GM20000 (cell line): ENCODE measurements at regions not wholly inside any gene's neighbourhood (a gene's known extent, or its start where the extent isn't known, plus 50 kb on each side); places are given as distances from the start of the nearest gene placed in this dataset.

Experiments
- DNase-seq: peaks from one replicate; pipeline ENCODE4 v3.0.0; 2012; ENCODE audit warnings: low spot score
- CTCF ChIP-seq: IDR thresholded peaks from 2 replicates; pipeline ENCODE4 v1.5.1; 2012; ENCODE audit warnings: mild to moderate bottlenecking, control low read depth; ENCODE audit errors: extremely low read depth, missing control alignments

DNA sequence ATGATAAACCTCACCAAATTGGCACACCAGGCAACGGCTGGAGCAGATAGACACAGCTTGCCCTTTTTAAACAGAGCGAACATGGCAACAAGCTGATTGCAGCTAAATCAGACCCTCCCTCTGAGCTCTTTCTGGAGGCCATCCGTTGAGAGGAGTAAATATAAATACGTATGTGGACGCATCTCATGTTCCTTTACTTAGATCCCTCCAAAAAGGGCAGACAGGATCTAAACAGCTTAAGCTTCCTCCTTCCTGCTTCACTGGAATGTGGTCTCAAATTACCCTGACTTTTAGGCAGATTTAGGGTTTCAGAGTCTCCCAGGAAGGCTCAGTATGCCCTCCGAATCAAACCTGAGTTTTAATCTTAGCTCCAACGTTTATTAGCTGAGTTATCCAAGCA, 204.7 kb upstream of the GOT2 start:
- DNase-seq = no peak
- TF ChIP-seq CTCF = no peak

- no peak for DNase-seq
- TF ChIP-seq CTCF = no peak
Measured at GRCh38 chr16:58937661-58938060, 203.5 kb upstream of the GOT2 start.

GRCh38 chr16:58933186-58933585, 199.1 kb upstream of the GOT2 start:
- TF ChIP-seq CTCF = no peak
- DNase-seq = no peak

- TF ChIP-seq CTCF = no peak
- DNase-seq = no peak
Measured at GRCh38 chr16:58931436-58931835, 197.3 kb upstream of the GOT2 start.

GRCh38 chr16:58923094-58923493, 189.0 kb upstream of the GOT2 start:
- no peak for DNase-seq
- TF ChIP-seq CTCF = no peak

DNA sequence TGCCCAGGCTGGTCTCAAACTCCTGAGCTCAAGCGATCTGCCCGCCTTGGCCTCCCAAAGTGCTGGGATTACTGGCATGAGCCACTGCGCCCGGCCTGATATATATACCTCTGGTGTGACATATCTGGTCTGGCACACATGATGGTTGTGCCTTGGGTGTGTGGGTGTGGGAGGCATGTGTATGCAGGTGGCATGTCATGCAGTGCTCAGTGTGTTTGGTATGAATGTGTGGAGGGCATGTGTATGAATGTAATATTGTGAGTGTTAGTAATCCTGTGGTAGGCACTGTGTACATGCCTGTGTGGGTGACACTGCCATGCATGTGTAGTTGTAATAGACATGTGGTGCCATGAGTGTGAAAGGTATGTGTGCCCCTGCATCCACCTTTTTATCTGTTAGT, 179.3 kb upstream of the GOT2 start:
- DNase-seq = no peak

DNA sequence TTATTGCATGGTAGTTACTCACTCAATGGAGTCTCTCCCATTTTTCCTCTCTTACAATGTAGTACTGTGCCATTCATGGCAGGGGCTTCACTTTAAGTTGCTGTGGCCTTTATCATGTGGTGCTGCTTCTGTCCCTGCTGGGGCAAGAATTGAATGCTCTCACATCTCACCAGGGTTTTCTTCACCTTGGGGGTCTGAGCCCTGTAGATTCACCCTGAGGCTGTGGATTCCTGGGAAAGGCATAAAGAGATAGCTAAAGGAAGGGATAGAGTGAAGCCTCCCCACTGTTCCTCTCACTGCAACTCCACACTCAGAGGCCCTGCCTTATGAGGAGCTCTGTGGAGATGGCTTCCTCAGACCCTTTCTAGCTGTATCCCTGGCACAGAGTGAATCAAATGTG, 178.5 kb upstream of the GOT2 start:
- TF ChIP-seq CTCF = no peak
- DNase-seq = no peak

More for the DNA sequence above, 179.3 kb upstream of the GOT2 start:
- no peak for TF ChIP-seq CTCF
